GM19351 (cell line): ENCODE measurements at regions not wholly inside any gene's neighbourhood (a gene's known extent, or its start where the extent isn't known, plus 50 kb on each side); places are given as distances from the start of the nearest gene placed in this dataset.
"Not testable (repeated sequence)": the region's sequence is repeated elsewhere in the genome, so short reads cannot be mapped to it uniquely, and the experiment has no call there.

Source experiments
- ATAC-seq: cut with Tn5 transposase; IDR thresholded peaks from one replicate; pipeline ENCODE4 v1.9.1; 2021; ENCODE audit warnings: mild to moderate bottlenecking, moderate library complexity; ENCODE audit not compliant: unreplicated experiment

DNA sequence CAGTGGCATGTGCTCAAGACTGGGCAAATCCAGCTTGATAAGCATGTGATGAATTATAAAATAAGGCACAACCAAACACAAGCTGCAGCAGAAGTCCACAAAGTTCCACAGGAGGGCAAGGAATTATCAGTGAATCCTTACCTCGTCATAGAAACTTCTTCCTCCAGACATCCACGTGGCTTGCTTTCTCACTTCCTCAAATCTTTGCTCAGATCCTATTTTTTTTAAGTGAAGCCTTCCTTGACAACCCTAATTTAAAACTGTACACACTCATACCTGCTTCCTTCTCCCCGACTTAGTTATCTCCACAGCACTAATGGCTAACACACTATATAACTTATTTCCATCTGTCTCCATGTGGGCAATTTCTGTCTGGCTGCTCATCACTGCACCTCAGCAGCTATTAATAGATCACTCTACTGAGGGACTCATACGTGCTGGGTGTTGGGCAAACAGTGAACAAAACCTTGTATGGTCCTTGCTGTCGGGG is 320.7 kb downstream of the KLF13 start:
- not testable (repeated sequence) for ATAC-seq

DNA sequence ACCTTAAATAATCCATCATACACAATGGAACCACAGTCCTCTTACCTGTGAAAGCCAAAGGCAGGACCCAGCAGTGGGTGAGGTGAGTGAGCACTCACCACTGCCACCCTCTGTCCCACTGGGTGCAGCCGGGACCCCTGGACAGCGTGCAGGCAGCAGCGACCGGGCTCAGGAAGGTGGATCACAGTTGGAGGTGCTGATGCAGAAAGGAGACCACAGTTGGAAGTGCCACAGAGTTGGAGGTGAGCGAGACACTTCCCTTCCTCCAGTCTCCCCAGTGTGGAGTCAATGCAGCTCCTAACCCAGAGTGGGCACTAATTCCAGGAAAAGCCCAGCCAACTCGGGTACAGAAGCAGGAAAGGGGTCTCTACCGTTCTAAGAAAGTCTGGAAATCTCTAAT is 323.0 kb downstream of the KLF13 start:
- ATAC-seq = not testable (repeated sequence)

DNA sequence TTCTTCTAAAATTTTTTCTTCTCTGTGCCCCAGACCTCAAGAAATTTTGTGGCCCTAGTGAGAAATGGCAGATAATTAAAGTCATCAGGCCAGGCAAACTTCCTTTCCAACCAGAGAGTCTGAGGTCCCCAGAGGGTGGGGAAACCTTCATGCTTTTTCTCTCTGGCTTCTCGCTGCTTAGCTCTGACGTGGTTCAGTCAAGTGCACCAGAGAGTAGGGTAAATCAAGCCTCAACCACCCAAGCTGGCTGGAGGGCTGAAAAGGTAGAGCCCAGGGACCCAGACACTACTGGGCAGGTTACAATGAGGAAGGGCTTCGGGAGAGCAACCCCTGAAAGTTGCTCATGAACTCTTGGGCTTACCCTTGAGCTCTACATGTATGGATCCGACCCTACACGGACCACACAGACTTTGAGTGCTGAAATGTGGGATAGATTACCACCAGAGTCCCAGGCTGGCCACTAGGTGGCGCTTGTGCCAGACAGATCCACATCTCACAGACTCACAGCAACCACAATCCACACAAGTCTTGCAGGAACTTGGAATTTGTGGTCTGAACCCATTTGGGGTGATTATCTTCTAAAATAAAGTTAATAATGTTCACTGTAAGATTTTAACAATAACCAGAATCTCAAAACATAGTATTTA is 323.5 kb downstream of the KLF13 start:
- not testable (repeated sequence) for ATAC-seq

DNA sequence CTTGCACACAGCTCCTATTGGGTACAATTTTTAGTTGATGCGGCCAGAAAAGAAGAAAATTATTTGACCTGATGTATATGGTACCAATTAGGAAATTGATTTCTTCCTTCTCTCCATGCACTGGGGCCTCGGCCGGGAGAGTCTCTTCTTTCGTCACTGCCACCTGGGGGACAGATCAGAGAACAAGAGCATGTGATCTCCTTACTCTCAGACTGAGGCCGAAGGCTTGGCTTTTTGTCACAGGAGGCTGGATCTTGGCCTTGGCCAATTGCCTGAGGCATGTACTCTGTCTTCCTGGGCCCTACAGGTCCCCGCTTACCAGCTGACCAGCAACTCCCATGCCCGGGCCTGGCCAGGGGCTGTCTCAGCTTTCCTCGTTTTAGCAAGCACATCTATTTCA is 330.3 kb downstream of the KLF13 start:
- ATAC-seq = not testable (repeated sequence)

GRCh38 chr15:31660816-31661215 is 334.2 kb downstream of the KLF13 start:
- ATAC-seq = no peak

DNA sequence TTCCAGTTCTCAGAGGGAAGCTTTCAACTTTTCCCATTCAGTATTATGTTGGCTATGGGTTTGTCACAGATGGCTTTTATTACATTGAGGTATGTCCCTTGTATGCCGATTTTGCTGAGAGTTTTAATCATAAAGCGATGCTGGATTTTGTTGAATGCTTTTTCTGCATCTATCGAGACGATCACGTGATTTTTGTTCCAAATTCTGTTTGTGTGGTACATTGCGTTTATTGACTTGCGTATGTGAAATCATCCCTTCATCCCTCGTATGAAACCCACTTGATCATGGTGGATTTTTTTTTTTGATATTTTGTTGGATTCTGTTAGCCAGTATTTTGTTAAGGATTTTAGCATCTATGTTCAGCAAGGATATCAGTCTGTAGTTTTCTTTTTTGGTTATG is 339.1 kb downstream of the KLF13 start:
- ATAC-seq = not testable (repeated sequence)

GRCh38 chr15:31669158-31669908 is 342.7 kb downstream of the KLF13 start:
- not testable (repeated sequence) for ATAC-seq

DNA sequence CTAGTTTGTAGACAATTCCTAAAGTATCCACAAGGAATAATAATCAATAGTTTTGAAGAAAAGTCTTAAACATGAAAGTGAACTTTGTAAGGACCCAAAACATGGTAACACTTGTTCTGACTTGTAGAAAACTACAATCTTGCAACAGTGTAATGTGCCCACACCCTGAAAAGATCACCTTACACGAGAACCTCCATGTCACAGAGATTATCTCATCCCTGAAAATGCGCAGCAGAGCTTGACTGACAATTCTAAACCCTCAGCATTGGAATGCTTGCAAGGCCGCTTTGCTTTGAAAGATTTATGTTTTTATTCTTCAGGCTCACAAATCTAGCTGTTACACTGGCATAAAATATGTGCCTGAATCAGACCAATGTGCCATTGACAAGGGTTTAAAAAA is 346.6 kb downstream of the KLF13 start:
- not testable (repeated sequence) for ATAC-seq

DNA sequence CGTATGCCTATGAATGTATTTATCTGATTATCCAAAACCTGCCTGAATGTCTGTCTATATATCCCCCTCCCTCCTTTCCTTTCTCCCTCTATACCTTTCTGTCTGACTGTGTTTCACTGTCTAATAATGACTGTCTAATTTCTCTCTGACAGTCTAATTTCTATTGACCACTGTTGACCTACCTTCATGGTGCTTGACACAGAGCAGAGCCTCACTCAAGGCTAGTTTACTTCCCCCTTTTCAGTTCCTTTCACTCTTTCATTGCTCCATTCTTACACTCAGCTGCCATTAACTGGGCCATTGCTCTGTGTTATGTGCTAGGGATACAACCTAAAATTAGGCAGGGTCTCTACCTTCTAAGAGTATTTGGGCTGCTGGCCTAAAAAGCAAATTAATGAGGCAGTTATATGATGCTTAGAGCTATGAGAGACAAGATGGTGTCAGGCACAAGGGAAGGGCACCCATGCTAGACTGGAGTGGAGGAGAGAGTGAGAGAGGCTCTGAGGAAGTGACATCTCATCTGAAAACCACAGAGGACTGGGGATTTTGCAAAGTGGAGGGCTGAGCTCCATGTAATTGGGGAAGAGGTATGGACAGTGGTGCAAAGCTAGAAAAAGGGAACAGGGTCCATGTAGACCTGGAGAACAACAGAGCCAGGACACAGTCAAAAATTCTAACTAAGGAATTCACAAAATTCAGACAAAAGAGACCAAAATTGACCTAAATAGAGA is 348.6 kb upstream of the CHRNA7 start:
- not testable (repeated sequence) for ATAC-seq

GRCh38 chr15:31687088-31687487 is 343.2 kb upstream of the CHRNA7 start:
- ATAC-seq = not testable (repeated sequence)

DNA sequence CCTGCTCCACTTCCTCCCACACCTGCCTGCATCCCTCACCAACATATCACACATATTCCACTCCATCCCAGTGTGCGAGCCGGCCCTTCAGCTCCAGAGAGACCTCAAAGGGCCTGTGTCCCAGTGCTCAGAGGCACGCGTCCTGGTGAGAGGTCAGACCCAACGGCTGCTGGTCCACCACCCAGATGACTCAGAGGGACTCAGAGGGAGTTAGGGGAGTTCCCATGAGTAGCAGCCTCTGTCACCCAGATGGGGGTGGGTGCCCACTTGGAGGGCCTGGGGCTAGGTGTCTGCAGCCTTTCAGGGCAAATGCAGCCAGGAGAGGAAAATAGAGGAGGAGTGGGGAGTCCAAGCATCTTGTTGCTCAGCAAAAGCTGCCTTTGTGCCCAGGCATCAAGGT is 333.8 kb upstream of the CHRNA7 start:
- not testable (repeated sequence) for ATAC-seq

GRCh38 chr15:31705076-31705678 is 325.1 kb upstream of the CHRNA7 start:
- ATAC-seq = not testable (repeated sequence)

- ATAC-seq = peak; percentile 71
Observed at GRCh38 chr15:31707944-31708702, 322.2 kb upstream of the CHRNA7 start.

GRCh38 chr15:31708703-31709327 is 321.5 kb upstream of the CHRNA7 start:
- ATAC-seq = peak; percentile 80

DNA sequence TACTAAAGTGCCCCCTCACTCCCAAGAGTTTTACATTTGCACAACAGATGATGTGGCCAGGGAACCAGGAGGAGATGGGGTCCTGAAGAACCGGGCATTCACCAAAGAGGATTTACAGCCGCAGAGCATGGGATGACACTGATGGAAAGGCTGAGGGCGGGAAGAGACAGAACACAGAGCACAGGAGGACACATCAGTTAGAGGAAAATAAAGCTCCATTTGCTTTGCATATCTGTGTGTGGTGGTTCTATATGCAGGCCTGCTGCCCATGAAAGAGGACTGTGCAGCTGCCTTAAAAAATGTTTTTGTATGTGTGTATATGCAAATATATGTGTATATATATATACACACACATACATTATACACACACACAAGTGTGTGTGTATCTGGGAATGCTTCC is 320.8 kb upstream of the CHRNA7 start:
- not testable (repeated sequence) for ATAC-seq

DNA sequence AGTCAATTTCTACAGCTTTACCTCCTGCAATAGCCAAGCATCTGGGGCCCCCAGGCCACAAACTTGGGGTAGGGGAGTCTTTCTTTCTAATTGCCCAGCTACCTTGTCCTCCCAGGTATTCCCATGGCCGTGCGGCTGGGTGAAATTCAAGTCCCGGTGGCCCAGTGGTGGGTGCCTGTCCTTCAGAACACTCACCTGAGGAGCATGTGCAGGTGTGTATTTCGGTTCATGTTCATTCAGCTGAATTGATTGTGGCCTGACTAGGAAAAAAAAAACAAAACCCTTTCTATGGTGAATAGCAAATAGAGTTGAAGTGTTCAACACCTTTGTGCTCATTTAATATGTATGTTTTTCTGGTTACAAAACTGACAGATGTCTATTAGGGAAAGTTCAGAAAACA is 319.5 kb upstream of the CHRNA7 start:
- not testable (repeated sequence) for ATAC-seq

DNA sequence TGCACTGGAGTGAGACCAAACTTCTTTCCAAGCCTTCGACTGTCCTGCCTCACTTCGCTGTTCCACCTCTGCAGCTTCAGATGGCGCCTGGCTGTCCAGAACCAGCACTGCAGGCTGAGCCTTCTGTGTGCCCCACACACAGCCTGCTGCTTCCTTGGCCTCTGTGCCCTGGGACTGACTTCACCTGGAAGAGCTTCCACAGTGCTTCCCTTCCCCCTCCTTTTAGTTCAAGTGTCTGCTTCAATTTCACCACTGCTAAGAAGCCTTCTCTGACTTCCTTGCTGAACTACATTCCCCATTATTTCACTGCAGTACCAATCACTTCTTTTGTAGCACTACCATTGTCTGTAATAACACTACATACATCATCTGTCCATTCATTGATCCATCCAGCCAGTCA is 315.1 kb upstream of the CHRNA7 start:
- not testable (repeated sequence) for ATAC-seq

DNA sequence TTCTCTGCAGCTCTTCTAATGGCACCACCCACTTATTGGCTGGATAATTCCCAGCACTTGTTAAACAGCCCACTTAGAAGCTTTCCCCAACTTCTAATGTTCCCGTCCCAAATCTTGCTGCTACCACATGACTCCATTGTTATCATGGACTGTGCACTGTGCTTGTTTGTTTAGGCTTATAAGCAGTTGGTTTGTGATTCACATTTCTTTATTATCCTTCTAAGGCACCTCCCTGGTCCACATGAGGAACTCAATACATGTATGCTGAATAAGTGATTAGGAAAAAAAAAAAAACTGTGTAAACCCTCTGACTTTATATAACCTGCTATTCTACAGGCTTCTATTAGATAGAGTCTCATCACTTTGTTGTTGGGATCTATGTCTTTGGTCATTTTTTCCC is 311.7 kb upstream of the CHRNA7 start:
- ATAC-seq = not testable (repeated sequence)

GRCh38 chr15:31719396-31720022 is 310.8 kb upstream of the CHRNA7 start:
- not testable (repeated sequence) for ATAC-seq
